IMR-90 (cell line): ENCODE measurements at regions not wholly inside any gene's neighbourhood (a gene's known extent, or its start where the extent isn't known, plus 50 kb on each side); places are given as distances from the start of the nearest gene placed in this dataset.

Experiments used
- ATAC-seq: fragments of 200-7000 bp; cut with Tn5 transposase; 2 replicates; pipeline ENCODE4 v1.9.1; 2020; ENCODE audit warnings: low read depth, mild to moderate bottlenecking, moderate library complexity
- BruUV-seq: library from RNA; stranded (reverse); fragments of 400-500 nt; replicated peaks from 2 replicates; lab custom pipeline; 2021; lab: Mats Ljungman, UMichigan
- CTCF ChIA-PET: fragments of 300-600 bp; formaldehyde crosslinking; extraction: SDS; loops from one replicate; lab custom pipeline; 2021; ENCODE audit warnings: antibody characterized with exemption; lab: Yijun Ruan, JAX
- POLR2A ChIA-PET: fragments of 300-600 bp; sonication (Branson Sonifier 250); formaldehyde crosslinking; loops from one replicate; lab custom pipeline; 2022; ENCODE audit warnings: antibody characterized with exemption; ENCODE audit not compliant: unreplicated experiment; lab: Charles Lee
- DNase-seq: peaks from one replicate; pipeline ENCODE4 v3.0.0; 2013
- H2AFZ ChIP-seq: replicated peaks from 2 replicates; pipeline ENCODE3; 2013; ENCODE audit warnings: low read length, mild to moderate bottlenecking; ENCODE audit not compliant: poor library complexity
- H2AK5ac ChIP-seq: 2 replicates; pipeline ENCODE4 v1.6.1; 2013; ENCODE audit warnings: low read depth, low read length, inconsistent platforms
- H2AK9ac ChIP-seq: replicated peaks from 2 replicates; pipeline ENCODE3; 2013; ENCODE audit warnings: mild to moderate bottlenecking, low read depth, low read length, moderate library complexity; ENCODE audit not compliant: poor library complexity
- H2BK120ac ChIP-seq: 2 replicates; pipeline ENCODE4 v1.6.1; 2013; ENCODE audit warnings: low read depth, low read length, inconsistent platforms
- H2BK15ac ChIP-seq: 3 replicates; pipeline ENCODE4 v1.6.1; 2013; ENCODE audit warnings: low read depth, low read length, inconsistent platforms
- H2BK20ac ChIP-seq: 2 replicates; pipeline ENCODE4 v1.6.1; 2013; ENCODE audit warnings: low read depth, mild to moderate bottlenecking, inconsistent platforms, low read length, moderate library complexity
- H2BK5ac ChIP-seq: 2 replicates; pipeline ENCODE4 v1.6.1; 2013; ENCODE audit warnings: mild to moderate bottlenecking, low read depth, low read length, inconsistent platforms; ENCODE audit not compliant: poor library complexity, severe bottlenecking
- H3K14ac ChIP-seq: replicated peaks from 2 replicates; pipeline ENCODE4 v1.6.1; 2013; ENCODE audit warnings: low read depth, low read length, inconsistent platforms
- H3K18ac ChIP-seq: 2 replicates; pipeline ENCODE4 v1.6.1; 2013; ENCODE audit warnings: low read depth, low read length, control low read depth
- H3K23ac ChIP-seq: 2 replicates; pipeline ENCODE4 v1.6.1; 2013; ENCODE audit warnings: low read depth, low read length, inconsistent platforms
- H3K27ac ChIP-seq: 2 replicates; pipeline ENCODE4 v1.5.1; 2013; ENCODE audit warnings: mild to moderate bottlenecking, control low read depth, low read length; ENCODE audit not compliant: insufficient read depth
- H3K27me3 ChIP-seq: 2 replicates; pipeline ENCODE4 v1.6.1; 2013; ENCODE audit warnings: low read length; ENCODE audit not compliant: control insufficient read depth, insufficient read depth
- H3K36me3 ChIP-seq: 2 replicates; pipeline ENCODE4 v1.6.1; 2013; ENCODE audit warnings: low read length, mixed read lengths; ENCODE audit not compliant: control insufficient read depth, insufficient read depth
- H3K4ac ChIP-seq: 2 replicates; pipeline ENCODE4 v1.6.1; 2013; ENCODE audit warnings: low read depth, low read length, inconsistent platforms
- H3K4me1 ChIP-seq: 2 replicates; pipeline ENCODE4 v1.6.1; 2013; ENCODE audit warnings: low read length, mixed read lengths; ENCODE audit not compliant: control insufficient read depth, insufficient read depth
- H3K4me2 ChIP-seq: 2 replicates; pipeline ENCODE4 v1.6.1; 2013; ENCODE audit warnings: low read depth, mild to moderate bottlenecking, control low read depth, low read length, moderate library complexity
- H3K4me3 ChIP-seq: 2 replicates; pipeline ENCODE4 v1.5.1; 2013; ENCODE audit warnings: low read depth, mild to moderate bottlenecking, control low read depth, low read length, moderate library complexity; ENCODE audit not compliant: insufficient read depth
- H3K56ac ChIP-seq: 2 replicates; pipeline ENCODE4 v1.6.1; 2013; ENCODE audit warnings: low read length, inconsistent platforms; ENCODE audit not compliant: insufficient read depth; ENCODE audit errors: extremely low read depth
- H3K79me1 ChIP-seq, 2 experiments: 2 replicates each; pipeline ENCODE4 v1.6.1; 2013; ENCODE audit warnings: low read length in 2 of 2, inconsistent platforms in 1 of 2, low read depth in 1 of 2
- H3K9ac ChIP-seq: 2 replicates; pipeline ENCODE4 v1.6.1; 2013; ENCODE audit warnings: low read depth, low read length, control low read depth
- H3K9me1 ChIP-seq: 2 replicates; pipeline ENCODE4 v1.6.1; 2013; ENCODE audit warnings: low read length, inconsistent platforms; ENCODE audit not compliant: insufficient read depth
- H3K9me3 ChIP-seq: 2 replicates; pipeline ENCODE4 v1.6.1; 2013; ENCODE audit warnings: low read length; ENCODE audit not compliant: control insufficient read depth, insufficient read depth
- H4K20me1 ChIP-seq: 2 replicates; pipeline ENCODE4 v1.6.1; 2013; ENCODE audit warnings: low read length, inconsistent platforms; ENCODE audit not compliant: insufficient read depth
- H4K5ac ChIP-seq: 2 replicates; pipeline ENCODE4 v1.6.1; 2013; ENCODE audit warnings: mild to moderate bottlenecking, low read depth, low read length, control low read depth
- H4K8ac ChIP-seq, 2 experiments: 2 replicates each; pipeline ENCODE4 v1.6.1; 2013; ENCODE audit warnings: low read depth in 2 of 2, low read length in 2 of 2, control low read depth in 1 of 2, inconsistent platforms in 1 of 2
- H4K91ac ChIP-seq: 2 replicates; pipeline ENCODE4 v1.6.1; 2013; ENCODE audit warnings: low read depth, low read length, inconsistent platforms; ENCODE audit not compliant: insufficient read depth
- CEBPB ChIP-seq: IDR thresholded peaks from 2 replicates; pipeline ENCODE4 v1.6.1; 2012; ENCODE audit warnings: low read depth, low read length, improper control_type of control experiment
- ELK1 ChIP-seq: fragments of 150-350 bp; IDR thresholded peaks from 2 replicates; pipeline ENCODE4 v1.6.1; 2016; ENCODE audit warnings: low read depth, mild to moderate bottlenecking, low read length, moderate library complexity, borderline replicate concordance
- FOS ChIP-seq: fragments of 150-350 bp; IDR thresholded peaks from 2 replicates; pipeline ENCODE4 v1.6.1; 2016; ENCODE audit warnings: low read depth, low read length
- MAFK ChIP-seq: IDR thresholded peaks from 2 replicates; pipeline ENCODE4 v1.6.1; 2012; ENCODE audit warnings: low read depth, low read length, improper control_type of control experiment
- MAZ ChIP-seq: IDR thresholded peaks from 2 replicates; pipeline ENCODE4 v1.6.1; 2012; ENCODE audit warnings: low read depth, mild to moderate bottlenecking, low read length, improper control_type of control experiment, moderate library complexity, borderline replicate concordance
- MXI1 ChIP-seq: IDR thresholded peaks from 2 replicates; pipeline ENCODE4 v1.6.1; 2012; ENCODE audit warnings: low read depth, mild to moderate bottlenecking, low read length, moderate library complexity, borderline replicate concordance
- POLR2A ChIP-seq: IDR thresholded peaks from 2 replicates; pipeline ENCODE4 v1.6.1; 2012; ENCODE audit warnings: mild to moderate bottlenecking, low read depth, low read length
- RAD21 ChIP-seq: IDR thresholded peaks from 2 replicates; pipeline ENCODE4 v1.6.1; 2012; ENCODE audit warnings: low read length, improper control_type of control experiment
- RCOR1 ChIP-seq: IDR thresholded peaks from 2 replicates; pipeline ENCODE4 v1.6.1; 2012; ENCODE audit warnings: mild to moderate bottlenecking, low read length, improper control_type of control experiment; ENCODE audit not compliant: insufficient replicate concordance
- WGBS, 2 experiments: methylation state at CpG; one replicate each; pipeline versions ENCODE4 v1.1.5 to v1.1.7; 2013; ENCODE audit warnings: missing lambda C conversion rate in 2 of 2; ENCODE audit not compliant: insufficient read length in 1 of 2; ENCODE audit errors: extremely low coverage in 2 of 2; 5-methylcytosine and 5-hydroxymethylcytosine counted together
- dilution Hi-C: fragments of 300-500 bp; cut with HindIII; formaldehyde crosslinking; loops from one replicate; pipeline ENCODE4 v1.14.3; 2018; ENCODE audit warnings: low sequenced_read_pairs; ENCODE audit not compliant: unreplicated experiment
- in situ Hi-C: fragments of 300-500 bp; cut with MboI; formaldehyde crosslinking; loops from 3 replicates; pipeline ENCODE4 v1.14.3; 2019; ENCODE audit warnings: low sequenced_read_pairs, inconsistent platforms, mixed read lengths
- intact Hi-C: fragments of 100-400 bp; cut with micrococcal nuclease; formaldehyde crosslinking; loops from 2 replicates; pipeline ENCODE4 v1.10.0; 2022

DNA sequence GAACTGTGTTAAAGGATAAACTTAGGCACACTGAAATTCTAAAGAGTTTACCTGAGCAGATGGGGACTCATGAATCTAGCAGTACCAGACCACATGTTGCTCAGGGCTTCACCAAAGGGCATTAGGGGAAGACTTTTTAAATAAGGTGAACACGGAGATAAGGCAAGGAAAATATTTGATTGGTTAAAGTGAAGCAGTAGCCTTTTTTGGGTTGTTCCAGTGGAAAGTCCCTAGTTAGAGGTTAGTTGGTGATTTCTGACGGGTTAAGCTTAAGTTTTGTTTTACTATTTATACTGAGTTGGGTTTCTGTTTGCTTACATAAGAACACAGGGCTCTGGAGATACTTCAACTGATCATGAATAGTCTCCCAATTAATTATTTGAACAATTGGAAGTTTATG, 722.5 kb downstream of the SOCS6 start:
- H3K23ac ChIP-seq, result no peak overlapping the region
- no peaks in the 10 kb centered on the region for H3K36me3 ChIP-seq
- no peak overlapping the region for H2BK120ac ChIP-seq
- TF ChIP-seq RCOR1, result no peak
- TF ChIP-seq CEBPB, result no peak
- no peak for TF ChIP-seq MXI1
- no peak for TF ChIP-seq MAZ
- no peak for TF ChIP-seq MAFK
- no peak for TF ChIP-seq RAD21
- TF ChIP-seq ELK1, result no peak
- TF ChIP-seq FOS, result no peak
- no peak for TF ChIP-seq POLR2A
- no peak for ATAC-seq
- in situ Hi-C loops, result no loop called here
- no peak overlapping the region for H2BK5ac ChIP-seq
- H2AFZ ChIP-seq, result no peak overlapping the region
- H3K9ac ChIP-seq, result no peak overlapping the region
- H2BK20ac ChIP-seq, result no peak overlapping the region
- WGBS, 2 experiments, result 40% methylated on average over 1 of the region's 2 CpGs; no CpG with 5 or more reads in 1 of the 2 experiments
- H3K9me1 ChIP-seq, result no peaks in the 10 kb centered on the region
- no peak overlapping the region for H3K4me3 ChIP-seq
- ChIA-PET CTCF (no interaction called here), POLR2A (no interaction called here)
- BruUV-seq, result no TSS peak
- no peaks in the 10 kb centered on the region for H3K4me1 ChIP-seq
- H3K4me2 ChIP-seq, result no peak overlapping the region
- intact Hi-C loops, result no loop called here
- H2BK15ac ChIP-seq, result no peak overlapping the region
- no peak overlapping the region for H2AK9ac ChIP-seq
- H3K18ac ChIP-seq, result no peak overlapping the region
- dilution Hi-C loops, result no loop called here
- no peak overlapping the region for H3K4ac ChIP-seq
- H3K27ac ChIP-seq, result no peak overlapping the region
- H3K56ac ChIP-seq, result no peak overlapping the region; the same call in 1 of the 2 replicates
- H4K91ac ChIP-seq, result no peak overlapping the region
- DNase-seq, result no peak
- no peaks in the 10 kb centered on the region for H3K27me3 ChIP-seq
- H4K5ac ChIP-seq, result no peak overlapping the region
- H3K9me3 ChIP-seq, result peaks cover 7% of the 10 kb centered on the region; the same call in 1 of the 2 replicates
- no peak overlapping the region for H3K14ac ChIP-seq
- no peak overlapping the region for H2AK5ac ChIP-seq
- H4K20me1 ChIP-seq, result no peaks in the 10 kb centered on the region
- no peaks in the 10 kb centered on the region for H3K79me1 ChIP-seq
- no peak overlapping the region for H4K8ac ChIP-seq
